MCF 10A (cell line): ENCODE measurements at regions not wholly inside any gene's neighbourhood (a gene's known extent, or its start where the extent isn't known, plus 50 kb on each side); places are given as distances from the start of the nearest gene placed in this dataset.

Source experiments
- BruUV-seq: library from RNA; stranded (reverse); fragments of 400-500 nt; replicated peaks from 2 replicates; lab custom pipeline; 2021; lab: Mats Ljungman, UMichigan
- CTCF ChIA-PET: fragments of 300-600 bp; sonication (Branson Sonifier 250); formaldehyde crosslinking; extraction: SDS; loops from one replicate; lab custom pipeline; 2021; ENCODE audit warnings: antibody characterized with exemption, inconsistent platforms; lab: Yijun Ruan, JAX
- POLR2A ChIA-PET: fragments of 300-600, 350-650 bp; sonication (Branson Sonifier 250); formaldehyde crosslinking; extraction: SDS; loops from one replicate; lab custom pipeline; 2020; ENCODE audit warnings: antibody characterized with exemption, inconsistent platforms; lab: Yijun Ruan, JAX
- DNase-seq: peaks from one replicate; pipeline ENCODE4 v3.0.0-alpha.2; 2018; ENCODE audit not compliant: unreplicated experiment
- H3K27ac Mint-ChIP-seq: one replicate; pipeline ENCODE4 v1.8.0; 2022; ENCODE audit warnings: mild to moderate bottlenecking, low read depth, mixed read lengths; ENCODE audit not compliant: unreplicated experiment
- H3K27me3 Mint-ChIP-seq: one replicate; pipeline ENCODE4 v1.8.0; 2022; ENCODE audit warnings: mixed read lengths; ENCODE audit not compliant: insufficient read depth, unreplicated experiment
- H3K36me3 Mint-ChIP-seq: one replicate; pipeline ENCODE4 v1.8.0; 2022; ENCODE audit warnings: mild to moderate bottlenecking, moderate library complexity, mixed read lengths; ENCODE audit not compliant: insufficient read depth, unreplicated experiment
- H3K4me1 Mint-ChIP-seq: one replicate; pipeline ENCODE4 v1.8.0; 2022; ENCODE audit warnings: mixed read lengths; ENCODE audit not compliant: insufficient read depth, unreplicated experiment
- H3K4me3 Mint-ChIP-seq: one replicate; pipeline ENCODE4 v1.8.0; 2022; ENCODE audit warnings: mild to moderate bottlenecking, moderate library complexity, mixed read lengths; ENCODE audit not compliant: unreplicated experiment
- H3K9me3 Mint-ChIP-seq: one replicate; pipeline ENCODE4 v1.8.0; 2022; ENCODE audit warnings: mixed read lengths; ENCODE audit not compliant: unreplicated experiment
- CTCF ChIP-seq: fragments of 200-600 bp; IDR thresholded peaks from one replicate; pipeline ENCODE4 v1.8.0; 2022; ENCODE audit warnings: antibody characterized with exemption, mild to moderate bottlenecking; ENCODE audit not compliant: unreplicated experiment
- intact Hi-C: fragments of 100-400 bp; cut with micrococcal nuclease; formaldehyde crosslinking; loops from 2 replicates; pipeline ENCODE4 v1.14.1; 2022

- Mint-ChIP-seq H3K27ac (no peak overlapping the region), H3K4me1 (peaks cover 14% of the 10 kb centered on the region), H3K4me3 (no peak overlapping the region), H3K9me3 (no peaks in the 10 kb centered on the region), H3K27me3 (no peaks in the 10 kb centered on the region), H3K36me3 (no peaks in the 10 kb centered on the region)
- BruUV-seq = no TSS peak
- ChIA-PET CTCF (no interaction called here), POLR2A (interaction anchor here (0.8 kb wide), 1 partner anchor 27 kb away, joined by 4 read pairs; no protein-coding TSS in a partner anchor)
- intact Hi-C loops = no loop called here
- TF ChIP-seq CTCF = no peak
- DNase-seq = no peak
These were observed 534.5 kb downstream of the KCTD12 start for GRCh38 chr13:76351541-76352229.

- no peaks in the 10 kb centered on the region for H3K36me3 Mint-ChIP-seq
- DNase-seq = peak; percentile 47
- TF ChIP-seq CTCF = no peak
- ChIA-PET CTCF (no interaction called here), POLR2A (no interaction called here)
- no TSS peak for BruUV-seq
- H3K4me3 Mint-ChIP-seq = no peak overlapping the region
- H3K4me1 Mint-ChIP-seq = peaks cover 14% of the 10 kb centered on the region
- H3K27ac Mint-ChIP-seq = peak overlapping the region; percentile 41
- peaks cover under 1% of the 10 kb centered on the region for H3K9me3 Mint-ChIP-seq
- intact Hi-C loops = no loop called here
- no peaks in the 10 kb centered on the region for H3K27me3 Mint-ChIP-seq
These were observed 535.8 kb downstream of the KCTD12 start for GRCh38 chr13:76350399-76350798.

- H3K9me3 Mint-ChIP-seq = peaks cover 7% of the 10 kb centered on the region
- ChIA-PET POLR2A (no interaction called here), CTCF (interaction anchor here (0.7 kb wide), 1 partner anchor 503 kb away, joined by 4 read pairs; no protein-coding TSS in a partner anchor)
- BruUV-seq = no TSS peak
- no peak for TF ChIP-seq CTCF
- peaks cover 14% of the 10 kb centered on the region for H3K4me1 Mint-ChIP-seq
- H3K36me3 Mint-ChIP-seq = no peaks in the 10 kb centered on the region
- peak overlapping the region; percentile 41 for H3K27ac Mint-ChIP-seq
- intact Hi-C loops = no loop called here
- no peaks in the 10 kb centered on the region for H3K27me3 Mint-ChIP-seq
- no peak overlapping the region for H3K4me3 Mint-ChIP-seq
- DNase-seq = no peak
These were observed 536.5 kb downstream of the KCTD12 start for GRCh38 chr13:76349700-76350099.

GRCh38 chr13:76339649-76340048 lies 546.6 kb downstream of the KCTD12 start:
- peaks cover 14% of the 10 kb centered on the region for H3K9me3 Mint-ChIP-seq
- H3K36me3 Mint-ChIP-seq = no peaks in the 10 kb centered on the region
- intact Hi-C loops = no loop called here
- H3K27ac Mint-ChIP-seq = no peak overlapping the region
- no TSS peak for BruUV-seq
- H3K4me1 Mint-ChIP-seq = no peaks in the 10 kb centered on the region
- ChIA-PET POLR2A (no interaction called here), CTCF (no interaction called here)
- no peaks in the 10 kb centered on the region for H3K27me3 Mint-ChIP-seq
- TF ChIP-seq CTCF = no peak
- no peak overlapping the region for H3K4me3 Mint-ChIP-seq
- no peak for DNase-seq
